Neural crest cell (in vitro differentiated cells): ENCODE measurements at regions not wholly inside any gene's neighbourhood (a gene's known extent, or its start where the extent isn't known, plus 50 kb on each side); places are given as distances from the start of the nearest gene placed in this dataset.

Experiments used
- DNase-seq: peaks from one replicate; pipeline ENCODE4 v3.0.0; 2021; ENCODE audit warnings: low read depth, mixed read lengths, low spot score
- H3K27ac Mint-ChIP-seq: one replicate; pipeline ENCODE4 v1.8.0; 2021; ENCODE audit warnings: mild to moderate bottlenecking, mixed read lengths; ENCODE audit not compliant: unreplicated experiment
- H3K27me3 Mint-ChIP-seq: 2 replicates; pipeline ENCODE4 v1.8.0; 2021; ENCODE audit warnings: low read depth, mild to moderate bottlenecking, mixed read lengths
- H3K36me3 Mint-ChIP-seq: 2 replicates; pipeline ENCODE4 v1.8.0; 2021; ENCODE audit warnings: low read depth, mild to moderate bottlenecking, mixed read lengths
- H3K4me1 Mint-ChIP-seq: 2 replicates; pipeline ENCODE4 v1.8.0; 2021; ENCODE audit warnings: mixed read lengths
- H3K4me3 Mint-ChIP-seq: one replicate; pipeline ENCODE4 v1.8.0; 2021; ENCODE audit warnings: mild to moderate bottlenecking, mixed read lengths
- H3K9me3 Mint-ChIP-seq: 2 replicates; pipeline ENCODE4 v1.8.0; 2021; ENCODE audit warnings: mixed read lengths
- CTCF ChIP-seq: fragments of 200-600 bp; sonication (generic); conservative IDR thresholded peaks from 2 replicates; pipeline ENCODE4 v1.5.0; 2021; ENCODE audit warnings: antibody characterized with exemption, mild to moderate bottlenecking

DNA sequence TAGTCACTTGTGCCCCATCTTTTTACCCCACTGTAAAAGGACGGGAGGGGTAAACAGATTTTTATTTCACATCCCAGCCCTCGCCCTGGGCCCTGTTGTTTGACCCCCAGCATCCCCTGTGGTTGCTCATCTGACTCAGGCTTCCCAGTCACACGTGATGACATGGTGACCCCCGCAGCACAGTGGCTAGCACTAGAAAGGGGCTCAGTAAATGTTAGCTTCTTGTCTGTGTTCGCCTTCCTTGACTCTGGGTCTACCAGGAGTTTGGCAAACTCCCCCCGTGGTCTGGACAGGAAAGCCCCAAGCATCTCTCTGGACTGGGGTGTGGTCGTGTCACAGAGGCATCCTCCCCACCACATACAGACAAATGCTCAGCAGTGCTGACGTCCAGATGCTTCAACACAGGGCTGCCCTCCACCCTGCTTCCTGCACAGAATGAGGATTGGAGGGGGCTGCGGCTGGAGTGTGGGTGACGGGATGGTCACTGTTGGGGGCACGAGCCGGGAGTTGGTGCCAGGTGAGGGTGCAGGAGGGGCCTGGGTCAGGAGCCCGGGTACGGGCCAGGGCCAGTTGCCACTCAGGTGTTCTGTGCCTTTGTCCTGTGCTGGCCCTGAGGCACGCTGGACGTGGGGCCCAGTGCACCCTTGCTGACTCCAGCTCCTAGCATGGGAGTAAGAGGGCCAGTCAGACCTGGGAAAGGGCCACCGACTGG lies 69.1 kb downstream of the METRNL start:
- peaks cover 3% of the 10 kb centered on the region for H3K9me3 Mint-ChIP-seq
- no peak for TF ChIP-seq CTCF
- H3K4me3 Mint-ChIP-seq = no peak overlapping the region
- peaks cover 10% of the 10 kb centered on the region for H3K27me3 Mint-ChIP-seq
- H3K36me3 Mint-ChIP-seq = no peaks in the 10 kb centered on the region
- no peak overlapping the region for H3K27ac Mint-ChIP-seq
- DNase-seq = no peak
- H3K4me1 Mint-ChIP-seq = peaks cover 12% of the 10 kb centered on the region

- Mint-ChIP-seq H3K4me3 (no peak overlapping the region), H3K36me3 (no peaks in the 10 kb centered on the region), H3K9me3 (peaks cover 3% of the 10 kb centered on the region), H3K27ac (no peak overlapping the region), H3K27me3 (peaks cover 10% of the 10 kb centered on the region), H3K4me1 (peaks cover 12% of the 10 kb centered on the region)
- no peak for TF ChIP-seq CTCF
- no peak for DNase-seq
Observed at GRCh38 chr17:83149029-83149725, 69.8 kb downstream of the METRNL start.

DNA sequence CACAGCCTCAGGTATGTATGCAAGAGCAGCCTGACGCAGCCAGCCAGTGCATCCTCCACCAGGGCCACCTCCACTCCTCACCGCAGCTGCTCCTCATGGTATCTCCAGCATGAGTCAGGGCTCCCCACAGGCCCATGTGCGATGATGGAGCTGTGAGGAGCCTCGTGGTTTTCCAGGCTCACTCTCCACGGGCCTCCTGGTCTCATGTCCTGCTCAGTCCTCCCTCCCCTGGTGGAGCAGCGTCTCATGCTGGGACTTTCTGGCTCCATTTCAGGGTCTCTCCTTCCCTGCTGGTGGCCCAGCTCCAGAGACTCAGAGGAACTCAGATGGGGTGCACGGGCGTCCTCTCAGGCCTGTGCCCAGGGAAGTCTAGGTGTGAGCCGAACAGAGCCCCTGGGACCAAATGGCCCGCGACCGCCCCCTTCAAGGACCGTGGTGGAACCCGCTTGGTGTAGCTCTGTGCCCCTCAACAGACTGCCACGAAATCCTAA lies 70.4 kb downstream of the METRNL start:
- Mint-ChIP-seq H3K4me1 (peaks cover 16% of the 10 kb centered on the region), H3K9me3 (peaks cover 3% of the 10 kb centered on the region), H3K27me3 (peaks cover 10% of the 10 kb centered on the region), H3K36me3 (no peaks in the 10 kb centered on the region), H3K27ac (no peak overlapping the region), H3K4me3 (no peak overlapping the region)
- no peak for TF ChIP-seq CTCF
- DNase-seq = no peak

DNA sequence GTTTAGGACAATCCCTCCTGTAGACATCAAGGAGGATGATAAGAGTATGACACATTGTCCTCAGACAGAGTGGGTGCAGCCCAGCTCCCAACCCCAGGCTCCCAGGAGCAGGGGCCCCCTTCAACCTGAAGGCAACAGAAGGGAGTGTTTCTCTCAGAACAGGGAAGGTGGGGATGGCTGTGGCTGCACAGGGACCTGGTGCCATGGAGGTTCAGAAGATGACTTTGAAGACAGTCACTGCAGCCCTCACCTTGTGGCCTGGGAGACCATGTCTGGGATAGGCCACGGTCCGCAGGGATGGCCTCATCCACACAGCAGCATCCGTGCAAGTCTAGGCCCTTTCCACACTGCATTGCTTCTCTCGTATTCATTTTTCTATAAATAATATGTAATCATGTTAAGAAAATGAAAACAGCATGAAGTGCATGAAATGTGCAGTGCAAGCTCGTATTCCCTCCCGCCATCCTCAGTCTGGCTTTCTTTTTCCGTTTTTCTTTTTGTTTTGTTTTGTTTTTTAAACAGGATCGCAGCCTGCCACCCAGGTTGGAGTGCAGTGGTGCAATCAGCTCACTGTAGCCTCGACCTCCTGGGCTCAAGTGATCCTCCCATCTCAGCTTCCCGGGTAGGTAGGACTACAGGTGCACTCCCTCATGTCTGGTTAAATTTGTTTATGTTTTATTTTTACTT lies 71.1 kb downstream of the METRNL start:
- Mint-ChIP-seq H3K36me3 (no peaks in the 10 kb centered on the region), H3K27ac (no peak overlapping the region), H3K4me1 (peaks cover 19% of the 10 kb centered on the region), H3K27me3 (peaks cover 10% of the 10 kb centered on the region), H3K4me3 (no peak overlapping the region), H3K9me3 (peaks cover 3% of the 10 kb centered on the region)
- TF ChIP-seq CTCF = no peak
- no peak for DNase-seq

DNA sequence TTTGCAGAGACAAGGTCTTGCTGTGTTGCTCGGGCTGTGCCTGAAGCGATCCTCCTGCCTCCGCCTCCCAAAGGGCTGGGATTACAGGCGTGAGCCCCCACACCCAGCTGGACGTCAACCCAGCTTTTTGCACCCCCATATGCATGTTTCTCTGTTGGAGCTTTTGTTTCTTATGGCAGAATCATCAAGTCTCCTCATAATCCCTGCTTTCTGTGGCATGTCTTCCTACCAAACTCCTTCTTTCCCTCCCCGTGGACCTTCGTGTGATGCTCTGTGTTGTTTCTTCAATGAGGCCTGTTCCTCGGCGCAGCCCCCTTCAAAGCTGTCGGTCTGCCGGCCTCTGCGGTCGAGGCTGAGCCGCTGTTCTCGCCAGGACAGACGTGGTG lies 71.6 kb downstream of the METRNL start:
- Mint-ChIP-seq H3K9me3 (peaks cover 3% of the 10 kb centered on the region), H3K4me3 (no peak overlapping the region), H3K4me1 (peaks cover 20% of the 10 kb centered on the region), H3K27ac (peak overlapping the region; percentile 88), H3K27me3 (peaks cover 9% of the 10 kb centered on the region), H3K36me3 (no peaks in the 10 kb centered on the region)
- no peak for DNase-seq
- no peak for TF ChIP-seq CTCF
